PFSK-1 (cell line): ENCODE measurements at regions not wholly inside any gene's neighbourhood (a gene's known extent, or its start where the extent isn't known, plus 50 kb on each side); places are given as distances from the start of the nearest gene placed in this dataset.

Experiments used
- FOXP2 ChIP-seq: optimal IDR thresholded peaks from 2 replicates; pipeline ENCODE3; 2011; ENCODE audit warnings: borderline replicate concordance, control low read depth, inconsistent platforms; ENCODE audit not compliant: insufficient read depth; ENCODE audit errors: extremely low read length, extremely low read depth
- POLR2AphosphoS5 ChIP-seq: IDR thresholded peaks from 2 replicates; pipeline ENCODE4 v1.6.1; 2012; ENCODE audit warnings: low read depth, mild to moderate bottlenecking, control low read depth, low read length, moderate library complexity
- SIN3A ChIP-seq: IDR thresholded peaks from 2 replicates; pipeline ENCODE4 v1.6.1; 2012; ENCODE audit warnings: mild to moderate bottlenecking, low read length, moderate library complexity, borderline replicate concordance; ENCODE audit not compliant: insufficient read depth
- TAF1 ChIP-seq: IDR thresholded peaks from 2 replicates; pipeline ENCODE4 v1.6.1; 2012; ENCODE audit warnings: low read length, control low read depth, borderline replicate concordance; ENCODE audit not compliant: insufficient read depth
- TF ChIP-seq, protein P1 (sequence below), 2 experiments: IDR thresholded peaks; 2 replicates each; pipeline versions ENCODE4 v1.6.1 to v1.8.0; 2011 to 2012; ENCODE audit warnings: low read depth in 2 of 2, low read length in 2 of 2, control low read depth in 1 of 2, inconsistent platforms in 1 of 2, mild to moderate bottlenecking in 1 of 2, moderate library complexity in 1 of 2; ENCODE audit not compliant: insufficient read depth in 1 of 2

DNA sequence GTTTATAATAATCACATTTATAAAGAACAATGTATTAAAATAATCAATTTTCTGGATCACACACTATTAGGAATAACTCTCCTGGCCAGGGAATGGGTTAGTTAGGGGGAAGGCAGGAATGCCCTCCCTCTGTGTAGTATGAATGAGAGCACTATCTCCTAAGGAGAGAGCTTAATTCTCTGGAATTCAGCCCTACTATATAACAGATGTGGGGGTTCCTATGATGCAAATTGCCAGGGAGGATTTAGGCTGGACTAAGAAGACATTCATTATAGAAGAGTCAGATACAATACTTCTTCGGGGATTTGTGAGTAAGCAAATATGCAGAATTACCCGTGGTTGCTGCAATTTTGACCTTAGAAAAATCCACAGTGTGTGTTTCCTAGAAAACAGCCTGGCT, 250.1 kb upstream of the VRK2 start:
- no peak for TF ChIP-seq POLR2AphosphoS5
- TF ChIP-seq, protein P1, sequence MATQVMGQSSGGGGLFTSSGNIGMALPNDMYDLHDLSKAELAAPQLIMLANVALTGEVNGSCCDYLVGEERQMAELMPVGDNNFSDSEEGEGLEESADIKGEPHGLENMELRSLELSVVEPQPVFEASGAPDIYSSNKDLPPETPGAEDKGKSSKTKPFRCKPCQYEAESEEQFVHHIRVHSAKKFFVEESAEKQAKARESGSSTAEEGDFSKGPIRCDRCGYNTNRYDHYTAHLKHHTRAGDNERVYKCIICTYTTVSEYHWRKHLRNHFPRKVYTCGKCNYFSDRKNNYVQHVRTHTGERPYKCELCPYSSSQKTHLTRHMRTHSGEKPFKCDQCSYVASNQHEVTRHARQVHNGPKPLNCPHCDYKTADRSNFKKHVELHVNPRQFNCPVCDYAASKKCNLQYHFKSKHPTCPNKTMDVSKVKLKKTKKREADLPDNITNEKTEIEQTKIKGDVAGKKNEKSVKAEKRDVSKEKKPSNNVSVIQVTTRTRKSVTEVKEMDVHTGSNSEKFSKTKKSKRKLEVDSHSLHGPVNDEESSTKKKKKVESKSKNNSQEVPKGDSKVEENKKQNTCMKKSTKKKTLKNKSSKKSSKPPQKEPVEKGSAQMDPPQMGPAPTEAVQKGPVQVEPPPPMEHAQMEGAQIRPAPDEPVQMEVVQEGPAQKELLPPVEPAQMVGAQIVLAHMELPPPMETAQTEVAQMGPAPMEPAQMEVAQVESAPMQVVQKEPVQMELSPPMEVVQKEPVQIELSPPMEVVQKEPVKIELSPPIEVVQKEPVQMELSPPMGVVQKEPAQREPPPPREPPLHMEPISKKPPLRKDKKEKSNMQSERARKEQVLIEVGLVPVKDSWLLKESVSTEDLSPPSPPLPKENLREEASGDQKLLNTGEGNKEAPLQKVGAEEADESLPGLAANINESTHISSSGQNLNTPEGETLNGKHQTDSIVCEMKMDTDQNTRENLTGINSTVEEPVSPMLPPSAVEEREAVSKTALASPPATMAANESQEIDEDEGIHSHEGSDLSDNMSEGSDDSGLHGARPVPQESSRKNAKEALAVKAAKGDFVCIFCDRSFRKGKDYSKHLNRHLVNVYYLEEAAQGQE (IDR thresholded peaks at IDR 0.05; ENCODE audit: insufficient read depth in 1 of 2, low read depth in 2 of 2, low read length in 2 of 2) = no peak
- TF ChIP-seq TAF1 = no peak
- TF ChIP-seq FOXP2 = no peak
- no peak for TF ChIP-seq SIN3A

DNA sequence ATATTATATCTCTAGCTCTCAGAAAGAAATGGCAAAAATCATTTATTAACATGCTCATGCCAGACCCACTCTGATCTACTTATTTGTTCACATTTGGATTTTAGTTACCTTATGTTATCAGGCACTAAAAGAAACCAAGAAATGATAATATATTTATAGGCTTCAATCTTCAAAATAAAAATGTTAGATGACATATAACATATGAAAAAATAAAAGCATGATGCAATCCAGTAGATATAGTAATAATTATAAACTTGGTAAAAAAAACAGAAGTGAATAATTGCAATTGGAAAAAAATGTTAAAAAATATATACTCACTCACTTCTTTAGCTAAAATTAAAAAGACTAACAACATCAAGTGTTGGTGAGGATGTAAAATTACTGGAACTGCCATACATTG, 248.3 kb upstream of the VRK2 start:
- TF ChIP-seq SIN3A (no peak), FOXP2 (no peak), POLR2AphosphoS5 (no peak), TAF1 (no peak)
- TF ChIP-seq, protein P1 (IDR thresholded peaks at IDR 0.05; ENCODE audit: insufficient read depth in 1 of 2, low read depth in 2 of 2, low read length in 2 of 2) = no peak

DNA sequence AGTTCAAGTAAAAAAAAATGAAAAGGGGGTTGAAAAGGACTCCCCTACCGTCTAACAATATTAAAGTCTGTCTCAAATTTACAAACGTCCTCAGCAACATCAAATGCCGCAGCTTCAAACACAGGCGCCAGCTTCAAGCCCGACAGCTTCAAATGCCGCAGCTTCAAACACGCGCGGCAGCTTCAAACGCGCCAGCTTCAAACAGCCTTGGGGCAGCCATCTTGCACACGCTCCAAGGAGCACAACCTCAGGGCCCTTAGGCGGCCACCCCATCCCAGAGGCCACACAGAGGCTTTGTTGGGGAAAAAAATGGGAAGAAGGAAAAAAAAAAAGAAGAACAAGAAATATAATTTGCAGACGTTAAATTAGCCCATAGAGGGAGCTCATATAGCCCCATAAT, 244.4 kb upstream of the VRK2 start:
- TF ChIP-seq, protein P1 (IDR thresholded peaks at IDR 0.05; ENCODE audit: insufficient read depth in 1 of 2, low read depth in 2 of 2, low read length in 2 of 2) = no peak
- TF ChIP-seq SIN3A (no peak), TAF1 (no peak), POLR2AphosphoS5 (no peak), FOXP2 (no peak)

DNA sequence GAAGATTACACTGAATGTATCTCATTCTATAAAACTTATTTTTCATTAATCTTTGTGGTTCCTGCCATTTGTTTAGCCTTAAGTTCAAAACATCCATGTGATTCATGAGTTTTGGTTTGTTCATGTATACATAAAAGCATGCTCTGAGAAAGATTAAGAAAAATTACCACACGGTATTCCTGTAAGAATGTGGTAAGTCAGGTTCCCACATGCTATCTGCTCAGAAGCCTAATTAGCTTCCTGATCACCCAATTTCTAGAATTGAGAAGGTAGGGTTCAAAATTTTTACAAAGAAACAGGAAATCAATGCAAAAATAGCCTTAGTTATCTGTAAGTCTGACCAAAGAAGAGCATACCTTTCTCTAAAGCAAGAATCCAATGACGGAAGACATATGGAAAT, 241.6 kb upstream of the VRK2 start:
- TF ChIP-seq SIN3A (no peak), TAF1 (no peak)

DNA sequence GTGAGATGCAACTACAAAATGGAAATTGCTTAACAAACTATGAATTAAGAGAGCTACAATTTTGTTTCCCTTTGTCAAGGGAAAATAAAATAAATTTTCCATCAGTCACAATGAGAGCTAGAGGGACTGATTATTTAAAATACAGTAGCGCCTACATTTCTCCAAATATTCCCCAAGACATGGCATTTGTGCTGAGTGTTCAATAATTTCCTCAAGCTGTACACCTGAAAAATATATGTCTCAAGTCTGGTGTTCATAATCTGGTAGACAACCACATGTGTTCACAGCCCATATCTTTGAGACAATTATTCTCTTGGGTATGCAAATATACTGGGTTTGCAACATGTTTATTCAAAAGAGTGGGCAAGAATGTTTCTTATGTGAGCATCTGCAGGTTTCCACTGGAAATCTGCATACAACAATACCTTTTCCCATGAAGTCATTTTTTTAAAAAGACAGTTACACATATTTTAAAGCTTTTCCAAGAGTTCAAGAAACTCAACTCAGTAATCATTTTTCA, 240.1 kb upstream of the VRK2 start:
- TF ChIP-seq SIN3A (no peak), FOXP2 (no peak), TAF1 (no peak), POLR2AphosphoS5 (no peak)
- TF ChIP-seq, protein P1 (IDR thresholded peaks at IDR 0.05; ENCODE audit: insufficient read depth in 1 of 2, low read depth in 2 of 2, low read length in 2 of 2) = no peak
